ENCODE measurements at regions not wholly inside any gene's neighbourhood (a gene's known extent, or its start where the extent isn't known, plus 50 kb on each side); places are given as distances from the start of the nearest gene placed in this dataset.

GRCh38 chr10:3716093-3716492, 68.9 kb downstream of the KLF6 start:
- TF ChIP-seq, protein P1, sequence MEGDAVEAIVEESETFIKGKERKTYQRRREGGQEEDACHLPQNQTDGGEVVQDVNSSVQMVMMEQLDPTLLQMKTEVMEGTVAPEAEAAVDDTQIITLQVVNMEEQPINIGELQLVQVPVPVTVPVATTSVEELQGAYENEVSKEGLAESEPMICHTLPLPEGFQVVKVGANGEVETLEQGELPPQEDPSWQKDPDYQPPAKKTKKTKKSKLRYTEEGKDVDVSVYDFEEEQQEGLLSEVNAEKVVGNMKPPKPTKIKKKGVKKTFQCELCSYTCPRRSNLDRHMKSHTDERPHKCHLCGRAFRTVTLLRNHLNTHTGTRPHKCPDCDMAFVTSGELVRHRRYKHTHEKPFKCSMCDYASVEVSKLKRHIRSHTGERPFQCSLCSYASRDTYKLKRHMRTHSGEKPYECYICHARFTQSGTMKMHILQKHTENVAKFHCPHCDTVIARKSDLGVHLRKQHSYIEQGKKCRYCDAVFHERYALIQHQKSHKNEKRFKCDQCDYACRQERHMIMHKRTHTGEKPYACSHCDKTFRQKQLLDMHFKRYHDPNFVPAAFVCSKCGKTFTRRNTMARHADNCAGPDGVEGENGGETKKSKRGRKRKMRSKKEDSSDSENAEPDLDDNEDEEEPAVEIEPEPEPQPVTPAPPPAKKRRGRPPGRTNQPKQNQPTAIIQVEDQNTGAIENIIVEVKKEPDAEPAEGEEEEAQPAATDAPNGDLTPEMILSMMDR (conservative IDR thresholded peaks at IDR 0.05; ENCODE audit: low read depth, low read length) = no peak
- no peak for TF ChIP-seq EZH2 (IDR thresholded peaks at IDR 0.05; ENCODE audit: low read length, unreplicated experiment)

All from PC-3 (cell line).